Stimulated activated CD8-positive, alpha-beta memory T cell treated with anti-CD3 and anti-CD28 coated beads, Interleukin-15, amount 100 ng/mL, for 1 hour (primary cell): ENCODE measurements at regions not wholly inside any gene's neighbourhood (a gene's known extent, or its start where the extent isn't known, plus 50 kb on each side); places are given as distances from the start of the nearest gene placed in this dataset.

Experiments
- DNase-seq: peaks from one replicate; pipeline ENCODE4 v3.0.0-alpha.2; 2020; ENCODE audit warnings: low read depth

GRCh38 chr3:176554791-176555654, 642.3 kb downstream of the TBL1XR1 start:
- DNase-seq = no peak

GRCh38 chr3:176554264-176554663, 643.0 kb downstream of the TBL1XR1 start:
- no peak for DNase-seq

- no peak for DNase-seq
Measured at GRCh38 chr3:176526942-176527341, 670.3 kb downstream of the TBL1XR1 start.

DNA sequence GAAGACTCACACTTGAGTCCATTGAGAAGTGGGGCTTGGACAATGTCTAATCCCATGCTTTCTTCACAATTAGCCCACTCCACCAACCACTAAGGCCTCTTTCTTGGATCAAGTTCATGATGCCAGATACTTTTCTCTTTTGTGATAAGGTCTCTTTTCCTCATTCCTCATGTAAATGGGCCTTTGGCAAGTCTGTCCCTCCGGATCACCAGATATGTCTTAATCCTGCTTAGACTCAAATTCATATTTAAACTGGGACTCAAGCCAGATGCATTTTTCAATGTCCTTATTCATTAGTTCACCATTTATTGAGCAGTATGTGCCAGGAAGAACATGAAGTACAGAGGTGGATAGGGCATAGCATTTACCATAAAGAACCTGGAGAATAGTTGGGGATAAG, 671.1 kb downstream of the TBL1XR1 start:
- no peak for DNase-seq

GRCh38 chr3:176523114-176523513, 674.2 kb downstream of the TBL1XR1 start:
- DNase-seq = no peak

DNA sequence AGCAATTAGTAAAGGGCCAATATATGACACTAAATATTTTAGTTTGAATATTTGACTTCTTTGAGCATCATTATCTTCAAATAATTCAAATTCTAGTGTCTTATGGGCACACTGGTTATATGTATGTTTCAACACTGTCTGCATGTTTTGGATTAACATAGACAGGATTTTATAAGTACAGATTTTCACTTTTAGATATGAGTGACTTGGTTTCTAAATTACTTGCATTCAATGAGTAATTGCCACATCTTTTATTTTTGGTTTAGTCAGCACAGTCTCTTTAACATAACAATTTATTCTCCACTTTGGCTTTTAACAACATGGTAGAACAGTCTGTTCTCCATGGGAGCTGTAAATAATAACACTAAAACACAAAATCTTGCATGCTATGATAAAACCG, 674.8 kb downstream of the TBL1XR1 start:
- no peak for DNase-seq

GRCh38 chr3:176521531-176522175, 675.6 kb downstream of the TBL1XR1 start:
- DNase-seq = no peak

DNA sequence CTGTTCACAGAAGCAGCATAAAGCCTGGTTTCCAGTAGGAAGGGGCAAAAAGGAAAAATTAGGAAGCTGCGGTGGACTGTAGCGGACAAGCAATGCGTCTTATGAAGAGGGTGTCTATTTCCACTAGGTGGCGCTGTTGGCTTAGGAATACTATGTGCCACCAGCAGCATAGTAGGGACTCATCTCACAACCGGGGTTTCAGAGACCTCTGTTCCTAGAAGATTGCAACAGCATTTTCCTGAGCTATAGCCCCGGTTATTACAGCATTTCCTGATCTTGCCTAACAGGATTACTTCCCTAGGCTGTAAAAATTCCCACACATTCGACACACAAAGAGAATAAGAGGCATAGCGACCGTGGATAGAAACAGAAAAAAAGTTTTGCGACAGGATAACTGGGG, 683.0 kb downstream of the TBL1XR1 start:
- no peak for DNase-seq

- DNase-seq = no peak
Measured at GRCh38 chr3:176513604-176514003, 683.7 kb downstream of the TBL1XR1 start.

DNA sequence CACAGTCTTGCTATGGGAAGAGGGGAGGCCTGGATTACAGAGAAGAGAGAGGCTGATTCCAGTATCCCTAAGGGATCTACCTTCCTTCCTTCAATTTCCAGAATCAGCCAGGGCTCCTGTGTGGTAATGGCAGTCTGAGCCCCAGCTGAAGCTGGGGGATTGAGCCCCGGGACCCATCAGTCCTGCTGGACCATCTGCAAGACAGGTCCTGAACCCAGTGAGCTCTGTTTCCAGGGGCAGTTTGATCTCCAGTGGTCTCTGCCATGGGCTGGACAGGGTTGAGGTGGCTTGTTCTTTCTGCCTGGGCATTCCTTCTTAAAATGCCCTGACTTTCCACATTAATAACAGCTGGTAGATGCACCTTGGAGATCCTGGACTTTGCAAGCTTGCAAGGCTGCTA, 685.2 kb downstream of the TBL1XR1 start:
- no peak for DNase-seq

DNA sequence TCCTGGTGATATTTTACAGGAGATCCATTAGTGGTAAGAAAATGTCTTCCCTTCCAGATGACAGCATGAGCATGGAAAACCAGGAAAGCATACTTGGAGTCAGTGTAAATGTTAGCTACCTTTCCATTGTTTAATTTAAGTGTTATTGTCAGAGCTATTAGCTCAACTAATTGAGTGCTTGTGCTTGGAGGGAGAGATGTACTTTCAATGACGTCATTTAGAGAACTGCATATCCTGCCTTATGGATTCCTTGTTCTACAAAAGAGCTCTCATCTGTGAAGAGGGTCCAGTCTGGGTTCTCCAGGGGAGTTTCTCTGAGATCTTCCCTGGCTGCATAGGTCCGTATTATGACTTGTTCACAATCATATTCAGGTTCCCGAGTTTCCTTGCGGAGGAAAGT, 687.2 kb downstream of the TBL1XR1 start:
- DNase-seq = no peak

DNA sequence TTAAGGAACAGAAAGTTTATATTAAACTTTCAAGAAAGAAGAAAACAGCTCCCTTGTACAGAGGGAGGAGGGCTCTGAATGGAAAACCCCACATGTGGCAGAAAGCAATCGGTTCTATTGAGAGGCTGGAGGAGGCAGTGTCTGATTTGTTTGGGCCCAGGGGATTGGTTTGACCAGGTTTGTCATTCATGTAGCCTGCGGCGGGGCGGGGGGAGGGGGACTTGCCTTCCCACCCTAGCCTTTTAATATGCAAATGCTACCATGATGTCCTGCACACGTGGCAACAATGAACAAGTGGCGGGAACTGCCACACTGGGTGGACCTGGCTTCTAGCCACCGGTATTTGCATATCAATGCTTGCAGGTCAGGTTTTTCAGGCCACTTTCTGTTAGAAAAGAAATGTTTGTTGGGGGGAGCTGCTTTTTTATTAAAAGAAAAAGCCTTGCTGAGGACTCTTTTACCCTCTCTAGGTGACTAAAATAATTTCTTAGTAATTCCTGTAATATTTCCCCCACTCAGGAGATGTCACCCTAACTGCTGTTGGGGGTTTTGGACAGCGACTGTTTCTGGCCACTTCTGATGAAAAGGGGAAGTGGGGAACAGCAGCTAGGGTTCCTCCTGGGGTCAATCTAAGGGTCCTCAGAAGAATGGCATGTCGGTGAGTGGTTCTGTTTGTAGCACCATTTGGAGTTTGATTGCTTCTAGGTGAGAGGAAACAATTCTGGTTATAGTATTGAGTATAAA, 691.2 kb downstream of the TBL1XR1 start:
- DNase-seq = no peak

DNA sequence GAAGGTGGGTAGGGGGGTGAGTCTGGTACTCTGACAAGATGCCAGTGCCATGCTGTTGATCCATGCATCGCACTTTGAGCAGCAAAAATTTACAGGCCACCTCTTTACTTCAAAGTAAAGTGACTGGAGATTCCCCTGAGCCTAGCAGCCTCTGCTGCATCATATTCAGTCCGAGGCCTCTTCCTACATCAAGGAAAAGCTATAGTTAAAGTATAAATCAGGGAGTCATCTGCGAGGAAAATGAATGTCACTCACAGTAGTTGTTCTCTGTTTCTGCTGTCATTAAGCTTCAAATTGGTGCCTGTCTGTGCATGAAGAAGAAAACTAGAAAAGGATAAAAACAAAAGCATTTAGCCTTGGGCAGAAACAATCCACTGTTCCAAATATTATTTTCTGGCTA, 706.2 kb downstream of the TBL1XR1 start:
- no peak for DNase-seq

DNA sequence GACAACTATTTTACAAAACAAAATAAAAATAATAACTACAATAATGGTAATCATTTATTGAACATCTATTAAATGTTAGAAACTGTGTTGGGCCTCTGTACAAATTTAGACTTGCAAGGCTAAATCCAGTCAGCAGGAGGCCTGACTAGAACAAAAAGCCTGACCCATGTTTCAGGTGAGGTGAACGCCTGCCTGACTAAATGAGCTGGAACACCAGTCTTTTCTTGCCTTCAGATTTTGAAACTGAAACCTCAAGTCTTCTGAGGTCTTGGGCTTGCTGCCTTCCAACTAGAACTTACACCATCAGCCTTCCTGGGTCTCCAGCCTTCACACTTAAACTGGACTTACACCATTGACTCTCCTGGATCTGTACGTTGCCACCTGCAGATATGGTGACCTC, 706.9 kb downstream of the TBL1XR1 start:
- no peak for DNase-seq

GRCh38 chr3:176479248-176479647, 718.0 kb downstream of the TBL1XR1 start:
- DNase-seq = no peak

GRCh38 chr3:176469694-176470205, 727.5 kb downstream of the TBL1XR1 start:
- no peak for DNase-seq

- no peak for DNase-seq
Measured at GRCh38 chr3:176463610-176464009, 733.7 kb downstream of the TBL1XR1 start.

GRCh38 chr3:176447369-176447768, 749.9 kb downstream of the TBL1XR1 start:
- DNase-seq = no peak

DNA sequence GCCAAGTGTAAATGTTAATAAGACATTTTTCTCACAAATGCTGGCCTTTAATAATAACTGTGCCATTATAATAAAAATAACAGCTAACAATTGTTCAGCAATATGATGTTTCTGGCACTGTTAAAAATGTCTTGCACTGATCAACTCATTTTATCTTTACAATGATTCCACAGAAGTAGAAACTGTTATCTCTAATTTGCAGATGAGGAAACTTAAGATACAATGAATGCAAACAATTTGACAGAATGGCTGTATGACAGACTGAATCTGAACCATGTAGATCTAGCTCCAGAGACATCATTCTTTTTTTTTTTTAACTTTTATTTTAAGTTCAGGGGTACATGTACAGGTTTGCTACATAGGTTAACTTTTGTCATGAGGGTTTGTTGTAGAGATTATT, 755.0 kb downstream of the TBL1XR1 start:
- DNase-seq = no peak

DNA sequence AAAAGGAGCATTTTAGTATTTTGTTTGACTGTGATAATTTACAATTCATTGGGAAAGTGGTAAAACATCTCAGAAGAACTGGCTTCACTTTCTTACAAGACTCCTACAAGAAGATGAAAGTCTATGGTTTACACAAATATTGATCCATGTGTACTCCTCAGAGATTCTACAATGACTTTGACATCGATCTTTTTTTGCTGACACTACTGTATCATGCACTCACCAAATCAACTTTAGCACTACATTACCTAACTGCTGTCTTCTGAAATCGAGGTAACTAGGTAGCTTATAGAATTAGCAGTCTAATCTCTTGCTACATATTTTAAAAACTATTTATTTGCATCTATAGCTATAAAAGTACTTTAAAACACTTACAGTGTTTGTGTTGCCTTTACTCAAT, 757.6 kb downstream of the TBL1XR1 start:
- DNase-seq = no peak

- DNase-seq = no peak
Measured at GRCh38 chr3:176431991-176432390, 765.3 kb downstream of the TBL1XR1 start.

- no peak for DNase-seq
Measured at GRCh38 chr3:176431038-176431418, 766.3 kb downstream of the TBL1XR1 start.
